Right ventricle myocardium inferior (tissue), 1 donor: ENCODE measurements at regions not wholly inside any gene's neighbourhood (a gene's known extent, or its start where the extent isn't known, plus 50 kb on each side); places are given as distances from the start of the nearest gene placed in this dataset.
A peak's percentile ranks its signal among the peaks of the same experiment; 100 is the strongest.

Source experiments
- ATAC-seq: fragments of 200-7000 bp; cut with Tn5 transposase; one replicate; pipeline ENCODE4 v1.9.1; 2020; ENCODE audit warnings: mild to moderate bottlenecking, moderate library complexity
- DNase-seq: peaks from one replicate; pipeline ENCODE4 v3.0.0; 2021; ENCODE audit errors: missing footprints
- intact Hi-C: fragments of 100-400 bp; cut with DNase I; formaldehyde crosslinking; loops from one replicate; pipeline ENCODE4 v1.11.0; 2022
- donor health status: DM: no; HTN: yes; CAD: no; lungs with severe emphysema.

DNA sequence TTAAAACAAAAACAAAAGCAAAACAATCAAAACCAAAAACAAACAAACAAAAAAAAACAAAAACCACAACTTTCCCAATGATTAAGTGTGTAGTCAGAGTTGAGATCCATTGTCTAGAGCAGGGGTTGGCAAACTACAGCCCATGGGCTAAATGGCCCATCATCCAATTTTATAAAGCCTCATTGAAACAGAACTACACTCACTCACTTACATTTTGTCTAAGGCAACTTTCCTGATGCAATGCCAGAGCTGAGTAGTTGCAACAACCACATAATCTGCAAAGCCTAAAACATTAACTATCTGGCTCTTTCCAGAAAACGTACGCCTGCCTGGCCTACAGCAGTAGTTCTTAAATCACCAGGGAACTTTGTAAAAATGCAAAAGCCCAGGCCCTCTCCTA lies 124.1 kb downstream of the SOX9 start:
- DNase-seq (no peak), ATAC-seq (peak; percentile 54)
- intact Hi-C loops: no loop called here

DNA sequence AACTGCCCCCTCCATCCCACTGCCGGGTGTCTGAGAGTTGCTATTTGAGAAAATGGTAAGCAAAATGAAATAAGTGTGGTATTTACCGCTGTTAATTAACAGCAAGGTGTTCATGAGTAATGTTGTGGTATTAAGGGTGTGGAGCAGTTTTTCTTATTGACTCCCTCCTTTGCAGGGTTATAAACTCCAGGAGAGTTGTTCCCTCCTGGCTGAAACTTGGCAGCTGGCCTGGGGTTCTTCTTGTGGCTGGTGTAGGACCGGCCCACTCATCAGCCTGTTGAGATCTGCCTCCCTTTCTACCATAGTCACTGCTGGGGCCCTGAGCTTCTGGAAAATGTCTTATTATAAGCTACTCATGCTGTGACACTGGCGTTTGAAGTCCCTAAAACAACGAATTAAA lies 128.6 kb downstream of the SOX9 start:
- DNase-seq (no peak), ATAC-seq (no peak)
- intact Hi-C loops: no loop called here

DNA sequence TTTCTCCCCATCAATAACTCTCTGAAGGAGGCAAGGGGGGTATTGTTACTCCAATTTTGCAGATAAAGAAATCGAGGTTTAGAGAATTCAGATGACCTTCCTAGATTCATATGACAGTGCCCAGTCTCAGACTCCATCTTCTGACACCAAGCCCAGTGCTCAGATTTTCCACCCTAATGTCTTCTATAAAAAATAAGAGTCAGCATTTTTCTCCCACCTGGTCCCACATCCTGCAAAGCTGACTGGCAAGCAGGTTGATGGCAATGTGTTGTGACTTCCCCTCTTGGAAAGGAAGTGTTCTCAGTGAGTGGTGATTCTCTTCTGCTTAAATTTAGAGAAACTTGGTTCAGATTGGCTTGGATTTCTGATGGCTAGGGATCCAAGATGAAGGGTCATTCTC lies 129.4 kb downstream of the SOX9 start:
- no peak for ATAC-seq
- intact Hi-C loops: no loop called here
- DNase-seq: no peak

DNA sequence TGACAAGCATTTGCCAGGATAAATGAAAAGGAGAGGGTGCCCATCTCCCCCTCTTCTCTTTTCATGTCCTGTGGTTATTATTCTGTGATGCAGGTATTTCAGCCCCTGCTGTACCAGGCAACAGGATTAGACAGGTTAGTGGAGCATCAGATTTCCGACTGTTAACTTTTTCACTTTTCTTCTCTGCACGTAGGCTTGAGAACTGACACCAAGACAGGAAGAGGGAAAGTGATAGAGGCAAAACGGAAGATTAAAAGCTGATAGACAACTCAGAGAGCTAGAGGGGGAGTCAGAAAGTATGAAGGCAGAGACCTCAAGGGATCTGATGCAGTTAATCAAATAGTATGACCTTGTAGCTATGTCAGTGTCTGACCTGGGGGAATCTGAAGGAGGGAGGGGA lies 132.8 kb downstream of the SOX9 start:
- DNase-seq (no peak), ATAC-seq (no peak)
- intact Hi-C loops: no loop called here

DNA sequence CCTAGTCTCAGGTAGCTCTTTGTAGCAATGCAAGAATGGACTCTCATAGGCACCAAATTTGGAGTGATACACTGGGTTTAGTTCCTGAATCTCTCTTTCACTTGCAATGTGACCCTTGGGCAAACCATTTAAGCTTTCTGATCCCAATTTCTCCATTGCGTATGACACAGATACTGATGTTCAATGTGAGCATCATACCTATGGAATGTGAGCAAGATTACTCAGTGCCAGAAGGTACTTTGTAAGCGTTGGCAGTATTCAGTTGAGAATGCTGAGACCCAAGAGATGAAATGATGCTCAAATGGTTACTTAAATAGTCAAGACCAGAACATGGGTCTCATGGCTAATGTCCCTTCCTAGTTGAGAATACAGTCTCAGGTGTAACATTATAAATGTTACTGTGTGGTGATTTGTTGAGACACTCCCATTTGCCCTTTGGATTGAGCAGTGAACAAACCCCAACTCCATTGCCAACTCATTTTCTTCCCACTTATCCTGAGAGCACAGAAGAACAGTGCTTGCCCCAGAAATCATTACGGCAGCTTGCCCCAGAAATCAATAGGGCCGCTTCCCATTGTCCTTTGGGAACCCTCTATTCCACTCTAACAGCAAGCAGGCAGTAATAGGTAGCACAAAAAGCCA lies 134.1 kb downstream of the SOX9 start:
- ATAC-seq (no peak), DNase-seq (no peak)
- intact Hi-C loops: no loop called here

DNA sequence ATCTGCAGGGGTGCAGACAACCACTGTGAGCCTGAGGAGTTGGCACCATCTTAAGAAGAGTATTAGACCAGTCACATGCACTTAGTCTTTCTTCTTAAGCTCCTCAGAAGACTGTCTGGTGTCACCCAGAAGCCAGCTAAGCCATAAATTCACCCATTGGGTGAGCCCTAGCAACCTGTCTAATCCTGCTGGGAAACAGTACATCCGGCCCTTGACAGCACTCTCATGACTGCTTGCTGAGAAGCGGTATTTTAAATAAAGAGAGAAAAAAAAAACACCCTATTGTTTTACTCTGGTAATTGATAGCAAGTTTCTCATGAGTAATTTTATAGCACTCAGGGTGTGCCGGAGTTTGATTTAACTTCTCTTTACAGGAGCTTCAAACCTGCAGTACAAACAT lies 134.7 kb downstream of the SOX9 start:
- no peak for ATAC-seq
- no peak for DNase-seq
- intact Hi-C loops: no loop called here

DNA sequence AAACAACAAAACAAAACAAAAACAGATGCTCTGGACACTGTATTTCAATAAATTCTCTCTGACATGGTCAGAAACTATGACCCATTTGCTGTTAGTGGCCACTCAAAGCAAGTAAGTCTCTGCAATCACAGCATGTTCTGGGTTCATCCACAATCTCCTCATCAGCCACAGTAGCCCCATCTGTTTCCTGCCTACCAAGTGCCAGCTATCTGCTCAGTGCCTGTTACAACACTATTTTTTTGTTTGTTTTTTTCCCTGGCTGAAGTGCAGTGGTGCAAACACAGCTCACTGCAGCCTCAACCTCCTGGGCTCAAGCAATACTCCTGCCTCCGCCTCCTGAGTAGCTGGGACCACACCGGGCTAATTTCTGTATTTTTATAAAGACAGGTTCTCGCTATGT lies 137.9 kb downstream of the SOX9 start:
- intact Hi-C loops: no loop called here
- DNase-seq (no peak), ATAC-seq (no peak)

DNA sequence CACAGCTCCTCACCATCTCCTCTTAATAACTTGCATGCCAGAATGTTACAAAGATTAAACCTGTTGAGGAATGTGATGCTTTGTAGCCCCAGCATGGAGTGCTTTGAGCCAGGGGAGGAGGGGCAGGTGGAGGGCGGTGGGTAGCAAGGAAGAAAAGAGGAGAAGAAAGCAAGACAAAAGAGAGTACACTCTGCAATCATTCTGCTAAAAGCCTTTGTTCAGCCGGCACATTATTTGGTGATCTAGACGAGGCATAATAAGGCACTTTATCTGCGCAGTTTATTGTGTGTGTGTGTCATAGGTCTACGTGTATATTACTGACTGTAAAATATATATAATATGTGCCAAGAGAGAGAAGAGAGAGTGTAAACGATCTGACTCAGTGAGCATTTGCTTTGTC lies 139.1 kb downstream of the SOX9 start:
- ATAC-seq (no peak), DNase-seq (no peak)
- intact Hi-C loops: no loop called here

DNA sequence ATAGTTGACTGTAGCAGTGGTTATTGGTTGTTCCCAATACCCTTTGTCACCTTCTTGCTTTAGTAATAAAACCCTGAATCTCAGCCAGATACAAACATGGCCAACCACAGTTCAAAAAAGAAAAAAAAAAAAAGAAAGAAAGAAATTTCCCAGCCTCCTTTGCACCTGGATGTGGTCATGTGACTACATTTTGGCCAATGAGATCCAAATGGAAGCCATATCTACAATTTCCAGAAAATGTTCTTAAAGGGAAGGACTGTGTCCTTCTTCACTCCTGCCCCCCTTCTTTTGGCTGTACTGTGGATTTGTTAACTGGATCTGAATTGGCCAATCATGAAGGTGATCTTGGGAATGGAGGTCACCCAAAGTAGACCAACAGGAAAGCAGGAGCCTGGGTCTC lies 141.9 kb downstream of the SOX9 start:
- intact Hi-C loops: no loop called here
- no peak for ATAC-seq

DNA sequence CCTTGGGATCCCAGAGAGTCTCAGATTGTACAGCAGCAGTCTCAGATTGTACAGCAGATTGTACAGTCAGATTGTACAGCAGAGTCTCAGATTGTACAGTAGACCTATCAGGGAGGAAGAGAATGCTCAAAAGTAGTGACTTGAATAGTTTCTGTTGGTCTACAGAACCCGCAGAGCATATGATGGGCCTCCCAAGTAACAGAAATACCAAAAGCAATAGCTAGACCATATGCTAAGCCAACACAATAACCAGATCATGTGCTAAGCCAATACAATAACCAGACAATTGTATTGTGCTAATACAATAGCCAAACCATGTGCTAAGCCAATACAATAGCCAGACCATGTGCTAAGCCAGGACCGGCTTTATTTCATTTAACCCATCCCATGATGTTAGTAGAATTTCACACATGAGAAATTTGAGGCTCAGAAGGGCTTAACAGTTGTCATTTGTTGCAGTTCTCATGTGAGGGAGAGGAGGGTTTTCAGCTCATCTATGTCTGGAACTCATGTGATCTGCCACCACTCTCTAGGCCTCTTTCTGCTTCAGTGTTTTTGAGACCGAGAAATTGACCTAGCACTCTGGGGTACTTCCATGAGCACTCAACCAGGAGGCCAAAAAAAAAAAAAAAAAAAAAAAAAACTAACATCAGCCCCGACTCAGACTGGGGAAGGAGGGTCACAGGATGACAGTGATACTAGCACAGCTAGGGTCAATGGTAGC lies 144.0 kb downstream of the SOX9 start:
- intact Hi-C loops: no loop called here
- ATAC-seq (no peak), DNase-seq (no peak)

More for the DNA sequence above, 141.9 kb downstream of the SOX9 start:
- no peak for DNase-seq

DNA sequence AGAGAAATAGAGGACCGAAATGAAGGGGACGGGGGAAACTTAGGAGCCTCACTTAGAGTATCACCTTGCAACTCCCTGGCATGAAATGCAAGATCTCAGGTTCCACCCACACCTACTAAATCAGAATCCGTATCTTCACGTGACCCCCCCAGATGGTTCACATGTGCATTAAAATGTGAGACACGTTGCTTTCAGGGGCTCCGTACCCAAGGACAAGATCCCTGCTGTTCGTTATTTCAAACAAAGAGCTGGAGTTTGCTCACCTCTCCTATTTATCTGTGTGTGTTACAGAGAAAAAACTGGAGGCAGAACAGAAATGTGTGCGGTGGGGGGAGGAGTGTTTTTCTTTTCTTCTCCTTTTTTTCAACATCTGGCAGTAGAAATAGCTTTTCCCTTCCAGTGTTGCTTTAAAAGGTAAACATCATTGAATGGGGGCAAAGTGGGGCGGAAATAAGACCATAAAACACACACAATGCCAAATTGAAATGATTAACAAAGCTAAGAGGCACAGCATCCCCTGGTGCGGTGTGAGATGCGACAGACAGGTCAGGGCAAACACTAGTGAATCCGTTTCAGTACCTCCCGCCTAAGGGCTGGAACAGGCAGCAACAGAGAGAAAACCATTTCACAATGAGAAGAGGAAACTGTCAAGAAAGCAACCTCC lies 145.4 kb downstream of the SOX9 start:
- ATAC-seq (no peak), DNase-seq (no peak)
- intact Hi-C loops: no loop called here

DNA sequence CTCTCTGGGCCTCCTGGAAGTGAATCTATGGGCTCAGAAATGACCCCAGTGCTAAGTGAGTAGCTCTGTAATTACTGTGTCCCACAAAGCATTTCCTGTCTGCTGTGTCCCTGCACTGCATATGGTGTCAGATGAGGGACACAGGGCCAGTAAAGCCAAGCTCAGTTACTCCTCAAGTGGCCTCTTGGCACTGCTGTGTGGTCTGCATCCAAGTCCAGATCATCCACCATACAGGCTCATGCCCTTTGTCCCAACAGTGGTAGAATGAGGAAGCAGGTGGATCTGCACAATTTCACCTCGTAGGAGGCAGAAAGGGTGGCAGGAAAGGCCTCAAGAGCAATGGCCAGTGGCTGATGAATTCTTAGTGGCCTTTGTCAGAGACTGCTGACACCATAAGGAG lies 146.8 kb downstream of the SOX9 start:
- ATAC-seq (no peak), DNase-seq (no peak)
- intact Hi-C loops: no loop called here

DNA sequence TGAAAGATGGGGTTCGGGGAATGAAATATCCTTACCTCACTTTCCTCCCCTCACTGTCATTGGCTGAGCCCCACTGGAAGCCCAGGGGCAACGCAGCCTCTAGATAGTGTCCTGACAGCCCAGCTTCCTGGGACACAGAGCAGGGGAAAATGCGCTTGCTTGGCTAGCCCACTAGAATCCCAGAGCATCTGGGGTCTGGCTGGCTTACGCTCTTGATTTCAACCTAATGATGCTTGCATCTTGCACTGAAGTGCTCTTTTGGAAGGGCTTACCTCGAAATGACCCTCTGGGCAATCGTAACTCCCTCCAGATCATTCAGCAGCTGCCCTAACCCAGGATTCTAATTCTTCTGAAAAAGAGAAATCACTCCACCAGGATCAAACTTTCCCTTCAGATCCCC lies 147.6 kb downstream of the SOX9 start:
- DNase-seq (no peak), ATAC-seq (no peak)
- intact Hi-C loops: no loop called here

DNA sequence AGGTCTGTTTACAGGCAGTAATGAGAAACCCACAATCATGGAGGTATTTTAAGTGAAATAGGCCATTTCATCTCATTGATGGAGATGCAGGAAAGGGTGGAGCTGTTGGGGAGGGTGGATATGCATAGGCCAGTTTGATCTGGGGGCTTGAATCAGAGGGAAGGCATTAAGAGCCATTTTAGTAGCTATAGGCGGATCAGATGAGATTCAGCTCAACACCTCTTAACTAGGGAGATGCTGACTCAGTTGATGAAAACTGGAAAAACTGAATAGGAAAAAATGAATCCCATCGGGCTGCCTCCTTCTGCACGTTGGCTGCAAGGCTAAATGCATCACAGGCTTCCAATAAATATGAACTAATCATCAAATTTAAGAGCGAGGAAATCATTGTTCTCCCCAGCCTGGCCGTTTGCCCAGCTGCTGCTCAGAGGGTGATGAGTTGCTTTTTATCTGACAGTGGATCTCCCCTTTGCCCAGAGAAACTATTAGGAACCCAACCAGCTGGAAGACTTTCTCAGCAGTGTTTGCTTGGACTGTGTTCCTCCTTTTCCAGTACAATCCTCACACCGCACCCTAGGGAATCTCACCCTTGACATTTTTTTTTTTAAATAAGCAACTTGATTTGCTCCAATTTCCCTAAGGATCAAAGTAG lies 149.6 kb downstream of the SOX9 start:
- ATAC-seq (peak; percentile 89), DNase-seq (peak; percentile 84)
- intact Hi-C loops: no loop called here

DNA sequence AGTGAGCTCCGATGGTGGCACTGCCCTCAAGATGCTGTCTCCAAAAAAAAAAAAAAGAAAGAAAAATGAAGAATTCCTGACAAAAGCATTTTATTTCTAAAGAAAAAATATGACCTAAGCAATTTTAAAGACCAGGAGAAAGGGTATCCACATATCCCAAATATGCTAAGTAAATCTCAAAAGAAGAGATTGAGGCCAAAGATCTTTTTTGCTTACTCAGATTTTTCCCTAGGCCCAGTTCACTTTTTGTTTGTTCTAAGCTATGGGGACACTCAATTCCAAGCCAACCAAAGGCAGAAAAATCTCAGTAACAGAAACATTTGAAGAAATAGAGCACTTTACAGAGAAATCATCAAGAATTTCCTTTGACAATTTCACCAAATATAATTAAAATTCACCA lies 150.8 kb downstream of the SOX9 start:
- intact Hi-C loops: no loop called here
- ATAC-seq: no peak
- no peak for DNase-seq

DNA sequence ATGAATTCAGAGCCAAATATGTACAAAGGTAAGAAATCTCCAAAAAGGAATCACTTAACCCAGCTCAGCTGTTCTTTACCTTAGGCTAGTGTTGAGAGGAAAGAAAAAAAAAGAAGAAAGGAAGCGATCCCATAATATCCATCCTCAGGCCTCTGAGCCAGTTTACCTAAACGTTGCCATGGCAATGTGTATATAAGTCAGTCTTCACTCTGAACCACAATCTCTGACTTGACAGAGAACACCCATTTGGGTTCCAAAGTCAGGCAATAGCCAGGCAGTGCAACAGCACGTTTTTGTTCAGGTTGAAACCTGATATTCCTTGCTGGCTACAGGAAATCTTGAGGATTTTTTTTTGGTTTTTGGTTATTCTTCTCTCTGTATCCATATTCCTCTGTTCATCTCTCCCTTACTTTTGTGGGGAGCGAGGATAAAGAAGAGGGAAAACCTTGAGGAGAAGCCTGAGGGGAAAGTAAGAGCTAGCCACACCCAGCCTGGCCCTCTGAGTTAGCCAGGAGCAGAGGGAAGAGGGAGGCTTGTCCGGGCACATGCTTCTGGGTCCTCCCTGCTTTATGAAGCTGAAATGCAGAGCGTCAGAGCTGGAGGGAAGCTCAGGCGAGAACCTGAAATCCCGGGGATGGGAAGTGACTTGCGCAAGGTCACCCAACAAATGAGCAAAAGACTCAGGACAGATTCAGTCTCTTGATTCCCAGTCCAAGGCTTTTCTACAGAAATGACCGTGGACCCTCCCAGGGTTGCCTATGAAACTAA lies 152.7 kb downstream of the SOX9 start:
- no peak for DNase-seq
- no peak for ATAC-seq
- intact Hi-C loops: no loop called here

DNA sequence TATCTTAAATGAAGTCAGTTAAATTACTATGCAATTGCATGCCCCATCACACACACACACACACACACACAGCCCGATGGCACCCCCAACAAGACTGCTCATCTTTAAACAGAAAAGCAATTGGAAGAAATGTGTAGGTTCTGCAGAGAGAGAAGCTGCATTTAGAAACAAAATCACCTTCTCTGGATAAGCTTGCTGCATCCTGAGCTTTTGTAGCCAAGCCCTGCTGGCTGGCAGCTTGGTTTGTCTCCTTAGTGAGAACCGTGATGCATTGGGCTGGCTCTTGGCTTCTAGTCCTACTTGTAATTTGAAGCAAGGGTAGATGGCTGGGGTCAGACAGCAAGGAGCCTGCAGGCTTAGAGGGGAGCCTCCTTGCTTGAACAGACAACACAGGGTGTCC lies 153.8 kb downstream of the SOX9 start:
- ATAC-seq (no peak), DNase-seq (no peak)
- intact Hi-C loops: no loop called here

DNA sequence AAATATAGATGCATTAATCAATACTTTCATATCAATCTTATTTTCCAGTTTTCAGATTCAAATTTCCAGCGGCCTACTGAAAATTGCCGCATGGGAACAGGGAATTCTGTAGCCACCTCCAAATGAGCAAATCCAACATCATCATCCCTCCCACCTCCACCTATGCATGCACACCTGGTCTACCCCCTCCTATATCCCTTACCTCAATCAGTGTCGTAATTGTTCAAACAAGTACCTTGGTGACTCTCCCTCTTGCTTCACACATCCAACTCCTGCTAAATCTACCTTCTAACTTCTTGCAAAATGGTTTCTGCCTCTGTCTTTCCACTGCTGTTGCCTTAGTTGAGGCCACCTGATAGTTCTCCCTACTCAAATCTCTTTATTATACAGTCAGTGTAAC lies 160.1 kb downstream of the SOX9 start:
- intact Hi-C loops: no loop called here
- DNase-seq (no peak), ATAC-seq (no peak)

DNA sequence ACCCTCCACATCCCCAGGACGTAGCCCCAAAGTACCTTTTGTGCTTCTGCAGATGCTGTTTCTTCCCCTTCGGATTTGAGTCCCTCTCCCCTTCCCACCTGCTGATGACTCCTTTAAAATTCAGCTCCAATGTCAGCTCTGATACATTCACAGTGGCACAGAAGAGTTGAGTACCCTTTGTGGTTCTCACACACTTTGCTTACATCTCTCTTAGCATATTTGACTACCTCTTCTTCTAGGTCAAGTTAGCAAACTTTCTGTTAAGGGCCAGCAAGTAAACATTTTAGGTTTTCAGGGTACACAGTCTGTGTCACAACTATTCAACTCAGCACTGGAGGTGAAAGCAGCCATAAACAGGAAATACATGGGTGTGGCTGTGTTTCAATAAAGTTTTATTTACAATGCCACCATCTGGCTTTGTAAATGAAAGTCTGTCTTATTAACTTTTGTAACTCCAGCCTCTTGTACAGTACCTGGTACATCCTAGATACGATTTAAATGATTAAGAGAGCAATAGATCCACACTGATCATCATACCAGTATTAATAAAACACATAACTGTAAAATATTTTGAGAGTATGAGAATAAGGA lies 161.7 kb downstream of the SOX9 start:
- ATAC-seq (no peak), DNase-seq (no peak)
- intact Hi-C loops: no loop called here
